ENCODE measurements at regions not wholly inside any gene's neighbourhood (a gene's known extent, or its start where the extent isn't known, plus 50 kb on each side); places are given as distances from the start of the nearest gene placed in this dataset.

- TF ChIP-seq CTCF (conservative IDR thresholded peaks at IDR 0.05; ENCODE audit: low read depth in 2 of 2) (no peak), POLR2AphosphoS5 (IDR thresholded peaks at IDR 0.05; ENCODE audit: low read depth) (no peak), EZH2 (IDR thresholded peaks at IDR 0.05; ENCODE audit: low read depth, unreplicated experiment) (no peak)
Observed at GRCh38 chr5:102018690-102019089, 277.4 kb downstream of the SLCO4C1 start.
